HS-5 (cell line): ENCODE measurements at regions not wholly inside any gene's neighbourhood (a gene's known extent, or its start where the extent isn't known, plus 50 kb on each side); places are given as distances from the start of the nearest gene placed in this dataset.
"Not testable (repeated sequence)": the region's sequence is repeated elsewhere in the genome, so short reads cannot be mapped to it uniquely, and the experiment has no call there.

ENCODE experiments used
- DNase-seq: peaks from one replicate; pipeline ENCODE4 v3.0.0-alpha.2; 2012; ENCODE audit warnings: low read depth

DNA sequence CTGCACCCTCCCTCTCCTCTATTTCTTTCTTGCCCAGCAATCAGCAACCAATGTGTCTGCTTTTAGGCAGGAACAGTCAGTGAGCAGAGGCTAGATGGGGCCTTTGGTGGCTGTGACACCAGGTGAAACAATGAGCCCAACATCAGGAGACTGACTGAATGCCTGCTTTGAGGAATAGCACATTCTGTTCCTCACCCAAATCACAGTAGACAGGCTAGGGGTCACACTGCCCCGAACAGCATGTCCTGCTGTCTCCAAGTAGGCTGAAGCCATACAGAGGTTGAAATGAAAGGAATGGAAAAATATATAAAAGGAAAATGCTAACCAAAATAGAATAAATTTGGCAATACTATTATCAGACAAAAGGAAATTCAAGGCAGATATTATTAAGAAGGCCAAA, 122.5 kb upstream of the GDNF start:
- no peak for DNase-seq

DNA sequence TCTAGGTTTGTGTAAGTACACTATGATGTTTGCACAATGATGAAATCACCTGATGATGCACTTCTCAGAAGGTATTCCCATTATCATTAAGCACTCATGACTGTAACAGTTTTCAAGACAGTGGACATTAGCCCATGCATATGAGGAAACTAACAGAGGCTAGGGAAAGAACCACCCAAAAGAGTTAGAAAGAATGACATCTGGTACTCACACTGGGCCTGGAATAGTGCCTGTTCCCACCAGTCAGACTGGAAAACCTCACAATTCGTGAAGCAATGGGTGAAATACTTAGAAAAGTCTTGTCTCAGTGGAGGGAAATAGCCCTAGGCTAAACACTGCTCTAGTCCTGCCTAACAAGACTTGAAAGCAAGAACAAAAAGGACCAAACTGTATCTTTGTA, 117.4 kb upstream of the GDNF start:
- no peak for DNase-seq

DNA sequence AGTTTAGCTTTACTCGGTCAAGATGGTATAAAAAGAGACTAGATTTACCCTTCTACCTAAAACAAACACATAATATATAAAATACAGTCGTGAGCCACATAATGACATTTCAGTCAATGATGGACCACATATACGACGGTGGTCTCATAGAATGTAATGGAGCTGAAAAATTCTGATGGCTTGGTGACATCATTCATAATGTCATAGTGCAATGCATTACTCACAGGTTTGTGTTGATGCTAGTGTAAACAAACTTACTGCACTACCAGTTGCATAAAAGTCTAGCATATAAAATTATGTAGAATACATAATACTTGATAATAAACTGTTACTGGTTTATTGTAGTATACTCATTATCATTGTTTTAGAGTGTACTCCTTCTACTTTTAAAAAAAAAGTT, 115.9 kb upstream of the GDNF start:
- DNase-seq = no peak

DNA sequence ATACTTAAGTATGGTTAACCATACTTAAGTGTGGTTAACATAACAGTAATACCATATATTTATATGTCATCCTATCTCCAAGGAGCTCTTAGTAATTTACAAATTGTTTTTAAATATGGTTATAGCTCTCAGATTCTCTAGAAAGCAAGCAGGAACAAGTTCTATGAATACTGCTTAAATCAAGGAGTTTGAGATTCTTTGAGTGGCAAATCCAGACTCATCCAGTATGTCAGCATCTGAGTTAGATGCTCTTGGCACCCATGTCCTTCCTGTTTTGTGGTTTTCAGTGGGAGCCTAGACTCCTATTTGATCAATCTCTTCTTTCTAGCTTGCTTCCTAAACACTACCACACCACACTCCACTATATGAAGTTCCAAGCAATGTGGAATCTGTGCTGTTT, 114.7 kb upstream of the GDNF start:
- DNase-seq = no peak

DNA sequence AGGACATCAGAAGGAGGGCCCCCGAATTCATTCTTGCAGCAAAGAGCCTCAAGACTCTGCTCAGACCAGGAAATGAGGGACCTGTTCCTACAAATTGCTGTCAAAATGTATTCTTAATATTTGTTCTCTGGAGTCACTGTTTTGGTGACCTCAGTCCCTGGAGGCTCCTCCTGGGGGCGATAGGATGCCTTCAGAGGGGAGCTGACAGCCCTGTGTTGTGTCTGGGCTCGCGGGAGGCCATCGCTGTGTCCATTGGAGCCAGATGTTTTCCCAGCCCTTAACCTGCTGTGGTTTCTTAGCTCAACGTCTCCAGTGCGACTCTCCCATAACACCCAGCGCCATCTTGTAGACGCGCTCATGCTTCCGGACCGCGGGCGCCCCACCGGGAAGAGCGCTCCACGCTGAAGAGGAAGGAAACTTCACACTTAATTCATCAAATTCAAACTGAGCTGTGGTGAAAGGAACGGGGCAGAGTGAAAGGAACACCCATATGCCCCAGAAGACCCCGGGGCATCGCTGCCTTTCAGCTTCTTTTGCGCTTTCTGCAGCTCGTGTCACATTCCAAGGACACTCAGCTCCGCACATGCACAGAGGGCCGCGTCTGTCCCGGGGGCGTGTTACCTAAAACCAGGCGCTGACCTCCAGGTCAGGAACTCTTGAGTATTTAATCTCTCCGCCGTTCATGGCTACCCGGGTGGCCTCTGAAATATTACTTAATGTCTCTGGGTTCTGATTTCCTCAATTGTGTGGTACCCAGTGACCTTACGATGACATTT, 112.3 kb upstream of the GDNF start:
- no peak for DNase-seq

DNA sequence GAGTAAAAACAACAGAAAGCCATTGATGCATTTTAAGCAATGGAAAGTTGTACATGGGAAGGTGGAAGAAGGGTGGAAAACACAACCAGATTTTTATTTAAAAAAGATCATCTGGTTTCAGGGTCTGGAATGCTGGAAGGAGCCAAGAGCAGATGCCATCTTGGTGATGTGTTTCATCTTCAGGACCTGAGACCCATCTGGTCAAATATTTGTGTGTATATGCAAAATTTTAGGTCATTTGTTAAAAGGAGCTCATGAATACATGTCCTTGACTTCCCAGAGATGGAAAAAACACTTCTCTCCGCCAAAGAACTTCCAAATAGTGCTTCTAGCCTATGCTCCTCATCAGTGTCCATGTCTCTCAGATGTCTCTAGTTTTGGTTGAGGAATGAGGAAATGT, 110.6 kb upstream of the GDNF start:
- DNase-seq = no peak

DNA sequence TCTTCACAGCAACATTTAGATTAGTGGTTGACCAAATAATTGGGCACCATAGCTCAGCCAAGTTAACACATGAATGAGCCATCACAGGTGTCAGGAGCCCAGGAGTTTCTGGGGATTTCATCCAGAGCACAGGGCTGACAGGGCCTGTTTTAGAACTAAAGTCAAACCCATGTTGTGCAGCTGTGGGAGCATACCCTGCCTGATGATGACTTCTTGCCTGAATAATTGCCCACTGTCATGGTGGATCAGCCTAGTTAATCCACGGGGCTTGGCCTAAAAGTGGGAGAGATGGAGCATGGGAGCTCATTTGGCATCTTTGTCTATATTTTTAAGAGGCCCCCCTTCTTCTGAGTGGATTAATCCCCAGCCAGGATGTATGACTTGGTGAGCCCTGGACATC, 105.6 kb upstream of the GDNF start:
- no peak for DNase-seq

DNA sequence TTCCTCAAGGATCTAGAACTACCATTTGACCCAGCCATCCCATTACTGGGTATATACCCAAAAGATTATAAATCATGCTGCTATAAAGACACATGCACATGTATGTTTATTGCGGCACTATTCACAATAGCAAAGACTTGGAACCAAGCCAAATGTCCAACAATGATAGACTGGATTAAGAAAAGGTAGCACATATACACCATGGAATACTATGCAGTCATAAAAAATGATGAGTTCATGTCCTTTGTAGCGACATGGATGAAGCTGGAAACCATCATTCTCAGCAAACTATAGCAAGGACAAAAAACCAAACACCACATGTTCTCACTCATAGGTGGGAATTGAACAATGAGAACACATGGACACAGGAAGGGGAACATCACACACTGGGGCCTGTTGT, 103.3 kb upstream of the GDNF start:
- not testable (repeated sequence) for DNase-seq

DNA sequence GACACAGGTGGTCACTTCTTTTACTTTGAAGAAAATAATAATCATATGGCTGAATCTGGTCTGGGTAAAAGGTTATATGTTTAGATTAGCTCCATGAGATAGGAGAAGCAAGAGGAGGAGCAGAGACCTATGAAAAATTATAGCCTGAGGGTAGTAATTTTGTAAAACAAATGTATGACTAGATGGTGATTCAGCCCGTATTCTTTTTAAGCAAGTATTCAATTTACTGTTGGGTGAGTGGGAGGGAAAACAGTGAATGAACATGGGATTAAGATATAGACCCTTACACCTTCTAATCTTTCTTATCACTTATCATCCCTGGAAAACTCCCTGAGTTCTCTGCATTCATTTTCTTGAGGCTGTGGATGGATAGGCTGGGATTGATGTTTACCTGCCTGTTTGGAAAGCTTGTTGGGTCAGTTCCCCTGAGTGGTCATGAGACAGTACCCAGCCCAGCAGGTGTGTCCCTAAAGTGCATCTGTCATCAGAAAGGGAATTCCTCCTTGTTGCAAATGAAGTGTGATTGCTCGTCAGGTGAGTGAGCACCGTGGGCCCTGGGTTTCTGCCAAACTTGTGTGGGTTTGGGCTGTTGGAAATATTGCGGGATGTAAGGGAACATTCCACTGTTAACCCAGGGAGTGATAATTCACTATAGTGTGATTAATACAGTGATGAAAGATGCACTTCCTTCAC, 101.2 kb upstream of the GDNF start:
- no peak for DNase-seq

DNA sequence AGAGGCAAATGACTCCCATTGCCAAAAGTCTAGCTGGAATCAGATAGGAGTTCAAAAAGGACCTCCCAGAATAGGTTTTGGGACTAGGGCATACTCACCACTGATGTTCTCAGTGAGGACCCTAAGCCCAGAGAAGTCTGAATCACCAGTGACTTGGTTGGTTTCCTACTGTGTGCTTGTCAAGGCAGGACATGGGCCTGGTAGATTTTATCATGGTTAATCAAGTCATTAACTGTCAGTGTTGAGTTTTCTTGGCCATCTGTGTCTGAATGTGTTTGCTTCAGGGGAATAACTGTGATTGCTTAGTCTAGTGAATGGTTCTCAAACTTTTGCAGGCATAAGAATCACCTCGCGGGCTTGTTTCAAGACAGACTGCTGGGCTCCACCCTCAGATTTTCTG, 99.0 kb upstream of the GDNF start:
- DNase-seq = no peak

DNA sequence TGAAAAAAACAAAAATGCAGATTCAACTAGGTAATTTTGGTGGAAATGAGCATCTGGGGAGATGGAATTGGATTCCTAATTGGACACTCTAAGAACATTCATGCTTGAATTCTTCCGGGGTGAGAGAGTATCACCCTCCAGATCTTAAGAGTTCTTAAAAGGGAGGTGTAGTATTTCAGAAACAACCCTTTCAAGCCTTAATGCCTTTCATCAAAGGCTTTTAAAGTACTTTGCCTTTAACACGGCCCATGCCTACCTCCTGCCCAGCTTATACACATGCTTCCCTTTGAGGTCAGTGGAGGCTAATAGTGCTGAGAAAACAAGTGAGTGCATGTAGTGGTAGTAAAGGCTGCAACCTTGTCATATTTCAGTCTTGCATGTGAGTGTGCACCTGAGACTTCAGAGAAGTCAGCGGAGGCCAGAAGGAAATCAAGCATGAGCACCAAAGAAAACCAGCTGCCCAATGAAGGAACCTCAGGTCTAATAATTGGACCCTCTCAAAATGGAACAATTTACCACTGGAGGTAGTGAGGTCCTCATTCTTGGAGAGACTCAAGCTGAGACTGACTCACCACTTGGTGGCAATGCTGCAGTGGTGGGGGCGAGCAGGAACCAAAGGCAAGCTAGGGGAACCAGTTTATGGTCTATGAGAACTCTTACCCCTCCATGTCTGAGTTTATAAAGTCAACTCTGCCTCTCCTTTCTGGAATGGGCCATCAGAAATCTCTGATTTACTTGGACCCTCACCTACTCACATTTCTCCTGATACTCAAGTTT, 98.4 kb upstream of the GDNF start:
- DNase-seq = no peak

DNA sequence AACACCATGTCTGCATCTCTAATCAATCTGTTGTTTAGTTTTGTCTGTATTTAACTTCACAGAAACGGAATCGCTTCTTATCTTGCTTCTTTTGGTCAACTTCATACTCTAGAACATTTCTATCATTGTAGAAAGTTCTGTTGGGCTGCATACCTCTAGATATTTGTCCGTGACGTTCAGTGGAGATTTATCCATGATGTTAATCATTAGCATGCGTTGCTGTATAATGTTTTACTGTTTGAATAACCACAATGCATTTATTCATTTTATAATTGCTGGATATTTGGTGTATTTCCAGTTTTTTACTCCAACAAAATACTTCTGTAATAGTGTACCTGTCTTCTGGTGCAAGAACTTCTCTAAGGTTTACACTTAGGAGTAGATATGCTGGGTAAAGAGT, 96.2 kb upstream of the GDNF start:
- DNase-seq = no peak

DNA sequence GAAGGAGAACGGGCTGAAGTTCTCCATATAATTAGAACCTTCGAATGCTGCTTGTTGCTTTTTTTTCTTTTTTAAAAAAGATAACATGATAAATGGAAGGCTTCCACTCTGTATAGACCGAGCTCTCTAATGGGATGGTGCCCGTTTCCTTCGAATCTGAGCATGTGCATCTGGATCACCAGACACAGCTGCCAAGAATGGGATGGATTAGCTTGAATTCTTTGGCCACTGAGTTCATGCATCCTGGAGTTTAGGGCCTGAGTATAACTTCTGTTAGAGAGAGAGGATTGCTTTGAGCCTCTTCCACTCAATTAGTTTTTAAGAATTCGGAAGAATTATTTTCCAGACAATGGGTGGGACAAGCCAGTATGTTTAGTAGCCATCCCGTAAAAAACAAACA, 93.7 kb upstream of the GDNF start:
- DNase-seq = no peak

DNA sequence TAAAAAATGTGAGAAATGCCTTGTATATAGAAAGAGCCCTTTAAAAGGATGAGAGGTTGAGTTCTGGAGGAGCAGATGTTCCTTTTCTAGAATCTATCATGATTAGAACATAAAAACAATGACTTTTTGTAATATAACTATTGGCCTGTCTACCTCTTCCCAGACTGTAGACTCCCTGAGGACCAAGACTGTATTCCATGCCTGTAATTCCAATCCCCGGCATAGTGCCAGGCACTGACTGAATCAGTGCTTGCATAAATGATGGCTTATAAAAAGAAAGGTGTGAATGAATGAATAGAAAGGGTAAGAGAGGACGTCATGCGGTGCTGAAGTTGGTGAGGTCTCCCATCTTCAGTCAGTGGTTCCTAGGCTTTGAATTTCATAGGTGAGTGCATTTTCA, 92.6 kb upstream of the GDNF start:
- no peak for DNase-seq

DNA sequence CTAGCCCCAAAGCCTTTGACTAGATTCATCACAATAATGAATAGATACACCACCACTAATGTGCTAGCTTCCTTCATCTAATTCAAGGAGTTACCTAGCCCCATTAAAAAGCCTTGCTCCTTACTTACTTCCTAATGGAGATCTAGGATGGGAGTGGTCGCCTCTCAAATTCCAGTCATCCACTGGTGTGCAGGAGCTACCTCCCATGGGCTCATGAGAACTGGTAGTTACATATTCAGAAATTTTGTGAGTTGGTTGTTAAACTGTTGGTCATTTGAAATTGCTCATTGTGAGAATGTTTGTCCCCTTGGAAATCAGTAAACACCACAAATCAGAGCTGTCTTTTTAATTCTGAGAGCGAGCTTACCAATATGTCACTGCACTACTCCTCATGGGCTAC, 91.7 kb upstream of the GDNF start:
- no peak for DNase-seq

DNA sequence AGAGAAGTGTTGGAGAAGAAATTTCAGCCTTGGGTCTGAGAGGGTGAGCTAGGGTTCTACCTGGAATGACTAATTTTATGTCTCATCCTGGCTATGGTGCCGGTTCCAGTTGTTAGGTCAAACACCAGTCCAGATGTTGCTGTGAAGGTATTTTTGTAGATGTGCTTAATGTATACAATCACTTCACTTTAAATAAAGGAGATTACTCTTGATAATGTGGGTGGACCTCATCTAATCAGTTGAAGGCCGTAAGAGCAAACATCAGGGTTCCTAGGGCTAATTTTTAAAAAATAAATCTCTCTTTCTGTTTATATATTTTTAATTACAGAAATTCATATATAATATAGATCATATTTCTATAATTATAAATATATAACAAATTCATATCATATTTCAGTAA, 90.5 kb upstream of the GDNF start:
- DNase-seq = no peak

DNA sequence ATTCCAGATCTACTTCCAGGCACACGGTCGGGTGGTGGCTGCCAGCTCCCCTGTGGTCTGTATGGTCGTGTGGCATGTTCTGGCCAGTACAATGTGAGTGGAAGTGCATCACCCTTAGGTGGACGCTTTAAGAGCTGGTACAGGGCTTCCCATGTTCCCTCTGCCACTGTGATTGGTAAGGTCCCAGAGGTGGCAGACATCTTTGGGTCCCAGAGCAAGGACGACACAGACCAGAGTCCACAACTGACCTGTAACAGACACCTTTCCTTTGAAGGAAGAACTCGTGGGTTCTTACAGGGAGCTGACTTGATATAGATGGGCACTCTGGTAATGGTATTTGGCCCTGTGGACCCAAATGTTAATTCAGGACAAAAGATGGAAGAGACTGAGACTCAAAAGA, 90.0 kb upstream of the GDNF start:
- DNase-seq = no peak

DNA sequence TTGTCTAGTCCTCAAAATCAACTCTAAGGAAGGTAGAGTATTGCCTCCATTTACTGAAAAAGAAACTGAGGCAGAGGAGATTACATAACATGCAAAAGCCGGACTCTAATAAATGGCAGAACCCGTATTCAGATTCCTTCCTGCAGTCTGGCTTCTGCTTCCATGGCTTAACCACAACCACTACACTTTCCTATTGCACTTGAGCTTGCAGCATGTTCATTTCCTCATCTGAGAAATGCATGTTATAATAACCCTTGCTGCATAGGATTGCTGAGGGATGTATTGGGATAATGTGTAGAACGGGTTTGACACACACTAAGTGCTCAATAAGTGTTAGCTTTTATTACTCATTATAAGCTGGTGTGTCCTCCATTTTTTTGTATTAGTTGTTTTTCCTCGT, 87.9 kb upstream of the GDNF start:
- not testable (repeated sequence) for DNase-seq

DNA sequence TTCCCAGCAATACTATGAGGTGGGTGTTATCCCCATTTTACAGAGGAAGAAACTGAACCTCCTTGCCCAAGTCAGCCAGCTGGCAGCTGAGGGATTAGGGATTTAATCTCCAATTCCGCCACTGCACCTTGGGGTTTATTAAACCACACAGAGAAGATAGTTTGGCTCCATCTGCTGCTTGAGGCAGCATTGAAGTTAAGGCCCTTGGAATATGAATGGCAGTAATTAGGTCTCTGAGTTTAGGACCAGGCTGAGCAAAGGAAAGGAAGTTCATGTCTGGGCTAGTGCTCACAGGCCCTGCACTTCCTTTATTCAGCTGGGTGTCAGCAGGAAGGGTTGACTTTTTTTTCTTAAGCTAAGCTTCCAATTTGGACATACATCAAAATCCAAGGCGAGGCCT, 86.9 kb upstream of the GDNF start:
- no peak for DNase-seq

DNA sequence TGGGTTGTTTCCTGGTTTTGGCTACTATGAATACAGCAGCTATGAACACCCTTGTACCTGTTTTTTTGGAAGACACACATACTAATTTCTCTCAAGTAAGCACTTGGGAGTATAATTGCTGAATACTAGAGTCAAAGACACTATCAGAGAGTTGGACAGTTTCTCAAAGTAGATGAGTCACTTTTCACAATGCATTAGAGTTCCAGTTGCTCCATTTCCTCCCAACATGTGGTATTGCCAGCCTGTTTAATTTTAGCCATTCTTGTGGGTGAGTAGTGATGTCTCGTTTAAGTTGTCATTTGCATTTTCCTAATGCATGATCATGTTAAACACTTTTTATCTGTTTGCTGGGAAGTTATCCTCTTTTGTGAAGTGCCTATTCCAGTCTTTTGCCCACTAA, 81.6 kb upstream of the GDNF start:
- DNase-seq = no peak

DNA sequence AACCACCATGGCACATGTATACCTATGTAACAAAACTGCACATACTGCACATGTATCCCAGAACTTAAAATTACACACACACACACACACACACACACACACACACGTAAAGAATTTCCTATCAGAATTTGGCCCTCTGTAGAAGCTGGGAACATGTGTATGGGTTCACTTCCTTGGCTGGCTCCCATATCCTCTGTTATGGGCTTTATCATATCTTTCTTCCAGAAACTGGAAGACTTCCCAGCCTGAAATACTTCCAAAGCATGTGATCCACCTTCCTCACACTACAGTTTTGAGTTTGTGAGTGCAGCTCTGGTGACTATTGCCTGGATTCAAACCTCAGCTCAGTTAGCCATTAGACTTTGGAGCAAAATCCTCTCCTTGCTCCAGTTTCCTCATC, 78.6 kb upstream of the GDNF start:
- DNase-seq = no peak

DNA sequence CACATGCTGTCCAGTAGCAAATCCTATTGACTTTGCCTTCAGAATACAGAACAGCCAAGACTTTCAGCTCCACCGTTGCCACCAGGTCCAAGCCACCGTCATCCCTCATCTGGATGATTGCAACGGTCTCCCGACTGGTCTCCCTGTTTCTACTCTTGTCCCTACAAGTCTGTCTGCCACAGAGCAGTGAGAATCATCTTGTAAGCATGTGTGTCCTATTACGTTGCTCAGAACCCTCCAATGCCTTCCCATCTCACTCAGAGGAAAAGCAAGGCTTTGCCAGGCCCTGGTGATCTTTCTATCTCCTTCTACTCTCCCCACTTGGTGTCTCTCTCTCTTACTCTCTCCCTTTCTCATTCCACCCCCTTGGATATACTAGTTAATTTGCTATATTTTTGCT, 76.7 kb upstream of the GDNF start:
- DNase-seq = no peak

DNA sequence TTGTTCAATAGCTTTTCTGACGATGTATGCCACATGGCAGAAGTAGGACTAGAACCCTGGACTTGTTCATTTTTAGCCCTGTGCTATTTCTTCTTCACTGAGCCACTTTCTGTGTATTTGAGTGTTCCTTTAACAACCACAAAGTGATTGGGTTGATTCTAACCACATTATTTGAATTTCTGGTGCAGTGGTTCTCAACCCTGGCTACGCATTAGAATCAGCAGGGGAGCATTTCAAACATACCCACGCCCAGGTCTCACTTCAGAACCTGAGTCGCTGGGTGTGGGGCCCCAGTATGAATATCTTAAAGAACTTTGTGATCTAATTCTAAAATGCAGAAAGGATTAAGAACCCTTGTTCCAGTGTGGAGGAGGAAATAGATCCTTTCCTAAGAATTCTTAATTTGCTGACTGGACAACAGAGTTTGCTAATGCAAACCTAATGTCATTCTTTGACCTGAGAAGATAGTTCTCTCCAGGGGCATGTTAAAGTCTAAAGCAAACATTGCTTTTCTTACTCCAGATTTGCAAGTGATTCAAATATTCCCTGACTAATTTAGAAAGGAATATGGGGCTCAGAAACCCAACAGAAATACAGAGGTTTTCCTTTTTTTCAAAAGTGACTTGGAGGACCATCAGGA, 75.4 kb upstream of the GDNF start:
- no peak for DNase-seq
